Esophagus muscularis mucosa (tissue), 4 donors: ENCODE measurements at regions not wholly inside any gene's neighbourhood (a gene's known extent, or its start where the extent isn't known, plus 50 kb on each side); places are given as distances from the start of the nearest gene placed in this dataset.

Source experiments
- EP300 ChIP-seq: sonication (generic); formaldehyde crosslinking; IDR thresholded peaks from one replicate; pipeline ENCODE4 v1.6.1; 2017; ENCODE audit warnings: antibody characterized with exemption
- POLR2A ChIP-seq: fragments of 450-650 bp; IDR thresholded peaks from one replicate; pipeline ENCODE4 v1.6.1; 2017; ENCODE audit warnings: antibody characterized with exemption, moderate library complexity, mild to moderate bottlenecking, low read depth
- POLR2AphosphoS5 ChIP-seq, 2 donors: sonication (generic); formaldehyde crosslinking; IDR thresholded peaks; one replicate each; pipeline ENCODE4 v1.6.1; 2017; ENCODE audit warnings: antibody characterized with exemption in 2 of 2
- TF ChIP-seq, protein P1 (sequence below), 3 experiments: fragments of 200-600 bp in 2 of 3; fragments of 450-650 bp in 1 of 3; sonication (generic) in 2 of 3; IDR thresholded peaks; one replicate each; pipeline ENCODE4 v1.5.1; 2017 to 2019; ENCODE audit warnings: antibody characterized with exemption in 3 of 3, mild to moderate bottlenecking in 2 of 3, moderate library complexity in 1 of 3

GRCh38 chr1:87715052-87715451 lies 386.4 kb downstream of the LMO4 start:
- TF ChIP-seq, protein P1, sequence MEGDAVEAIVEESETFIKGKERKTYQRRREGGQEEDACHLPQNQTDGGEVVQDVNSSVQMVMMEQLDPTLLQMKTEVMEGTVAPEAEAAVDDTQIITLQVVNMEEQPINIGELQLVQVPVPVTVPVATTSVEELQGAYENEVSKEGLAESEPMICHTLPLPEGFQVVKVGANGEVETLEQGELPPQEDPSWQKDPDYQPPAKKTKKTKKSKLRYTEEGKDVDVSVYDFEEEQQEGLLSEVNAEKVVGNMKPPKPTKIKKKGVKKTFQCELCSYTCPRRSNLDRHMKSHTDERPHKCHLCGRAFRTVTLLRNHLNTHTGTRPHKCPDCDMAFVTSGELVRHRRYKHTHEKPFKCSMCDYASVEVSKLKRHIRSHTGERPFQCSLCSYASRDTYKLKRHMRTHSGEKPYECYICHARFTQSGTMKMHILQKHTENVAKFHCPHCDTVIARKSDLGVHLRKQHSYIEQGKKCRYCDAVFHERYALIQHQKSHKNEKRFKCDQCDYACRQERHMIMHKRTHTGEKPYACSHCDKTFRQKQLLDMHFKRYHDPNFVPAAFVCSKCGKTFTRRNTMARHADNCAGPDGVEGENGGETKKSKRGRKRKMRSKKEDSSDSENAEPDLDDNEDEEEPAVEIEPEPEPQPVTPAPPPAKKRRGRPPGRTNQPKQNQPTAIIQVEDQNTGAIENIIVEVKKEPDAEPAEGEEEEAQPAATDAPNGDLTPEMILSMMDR (IDR thresholded peaks at IDR 0.05), result no peak
- no peak for TF ChIP-seq POLR2AphosphoS5 (IDR thresholded peaks at IDR 0.05)
- no peak for TF ChIP-seq POLR2A
- TF ChIP-seq EP300, result no peak
